Pancreas (tissue), 10 donors: ENCODE measurements at regions not wholly inside any gene's neighbourhood (a gene's known extent, or its start where the extent isn't known, plus 50 kb on each side); places are given as distances from the start of the nearest gene placed in this dataset.

Experiments used
- ATAC-seq, 4 donors: fragments of 200-7000 bp; cut with Tn5 transposase; one replicate each; pipeline versions ENCODE4 v1.8.0 to v1.9.1; 2020; ENCODE audit warnings: mild to moderate bottlenecking in 4 of 4, moderate library complexity in 4 of 4
- DNase-seq, 6 donors: peaks; one replicate each; pipeline ENCODE4 v3.0.0-alpha.2; 2020
- FAIRE-seq: peaks from 2 replicates; lab custom pipeline; 2012; peaks lifted over from hg19 to GRCh38; lab: Jason Lieb, UNC
- H3K27ac ChIP-seq, 4 donors: fragments of 200-600 bp; sonication (generic); 1 replicate in 3 of 4; 2 replicates in 1 of 4; pipeline versions ENCODE4 v1.5.0 to v1.8.0; 2020
- H3K27me3 ChIP-seq, 4 donors: fragments of 200-600 bp; one replicate each; pipeline ENCODE4 v1.8.0; 2021
- H3K36me3 ChIP-seq, 3 donors: fragments of 200-600 bp; sonication (generic) in 1 of 3; one replicate each; pipeline versions ENCODE4 v1.5.0 to v1.8.0; 2020 to 2021
- H3K4me1 ChIP-seq, 3 donors: fragments of 200-600 bp; one replicate each; pipeline ENCODE4 v1.8.0; 2021
- H3K4me3 ChIP-seq, 4 donors: fragments of 200-600 bp; sonication (generic) in 2 of 4; one replicate each; pipeline versions ENCODE4 v1.5.0 to v1.8.0; 2020 to 2021
- H3K9me3 ChIP-seq, 4 donors: fragments of 200-600 bp; one replicate each; pipeline ENCODE4 v1.8.0; 2021
- CTCF ChIP-seq, 4 donors: fragments of 200-600 bp; sonication (generic) in 3 of 4; IDR thresholded peaks; one replicate each; pipeline versions ENCODE4 v1.5.0 to v1.8.0; 2021; ENCODE audit warnings: antibody characterized with exemption in 4 of 4
- WGBS, 2 donors: extraction: QIAGEN DNeasy Blood & Tissue Kit; methylation state at CpG; one replicate each; pipeline ENCODE4 v1.1.7; 2013; 5-methylcytosine and 5-hydroxymethylcytosine counted together
- intact Hi-C, 3 donors: fragments of 100-400 bp; cut with DNase I; formaldehyde crosslinking; loops; one replicate each; pipeline versions ENCODE4 v1.11.1 to v1.14.2; 2022
- donor health status: healthy with polysubstance abuse.
- donor health status: DM: no; HTN: no; CAD: no; lungs with moderate emphysema.
- donor health status: DM: no; HTN: no; CAD: no.
- donor health status: control.
- donor health status: control.
- donor health status: Bipolar disorder and iron deficiency.
- donor health status: DM: yes; HTN: yes; CAD: no.
- donor health status: DM: no; HTN: no; CAD: no.
- donor health status: DM: no; HTN: no; CAD: no.
- donor health status: DM: yes; HTN: yes; CAD: no.

GRCh38 chr3:194023501-194024280 lies 112.3 kb upstream of the HES1 start:
- no peak for FAIRE-seq
- no peak for TF ChIP-seq CTCF (IDR thresholded peaks at IDR 0.05)
- no peaks in the 10 kb centered on the region for H3K27me3 ChIP-seq
- no peak overlapping the region for H3K4me3 ChIP-seq
- no peaks in the 10 kb centered on the region for H3K4me1 ChIP-seq
- no peak overlapping the region for H3K27ac ChIP-seq
- 77 to 80% methylated on average over 9 of the region's 9 CpGs for WGBS, 2 donors
- peak in 2 of 4 donors; percentile 36 to 59 for ATAC-seq
- H3K9me3 ChIP-seq, result no peaks in the 10 kb centered on the region
- no peaks in the 10 kb centered on the region for H3K36me3 ChIP-seq
- no peak for DNase-seq
- intact Hi-C loops, result no loop called here

- ATAC-seq (no peak), FAIRE-seq (no peak), DNase-seq (no peak)
- Histone ChIP-seq H3K9me3 (no peaks in the 10 kb centered on the region), H3K4me1 (peaks cover 0 to 6% (median 1%) of the 10 kb centered on the region in 3 donors), H3K27me3 (no peaks in the 10 kb centered on the region), H3K27ac (no peak overlapping the region), H3K36me3 (no peaks in the 10 kb centered on the region), H3K4me3 (no peak overlapping the region)
- intact Hi-C loops, result no loop called here
- WGBS, 2 donors, result 63 to 85% methylated on average over 5 of the region's 5 CpGs
- TF ChIP-seq CTCF (IDR thresholded peaks at IDR 0.05), result no peak
These were observed 110.8 kb upstream of the HES1 start for GRCh38 chr3:194025119-194025518.

GRCh38 chr3:194025951-194026350 lies 110.0 kb upstream of the HES1 start:
- no peak for TF ChIP-seq CTCF (IDR thresholded peaks at IDR 0.05)
- H3K4me1 ChIP-seq, result peaks cover 0 to 14% (median 7%) of the 10 kb centered on the region in 3 donors
- no peak overlapping the region for H3K4me3 ChIP-seq
- intact Hi-C loops, result no loop called here
- H3K9me3 ChIP-seq, result no peaks in the 10 kb centered on the region
- no peaks in the 10 kb centered on the region for H3K27me3 ChIP-seq
- H3K36me3 ChIP-seq, result no peaks in the 10 kb centered on the region
- no peak for ATAC-seq
- no peak for FAIRE-seq
- 83 to 92% methylated on average over 3 of the region's 3 CpGs for WGBS, 2 donors
- no peak overlapping the region for H3K27ac ChIP-seq
- DNase-seq, result no peak

GRCh38 chr3:194028434-194029004 lies 107.4 kb upstream of the HES1 start:
- H3K27me3 ChIP-seq, result no peaks in the 10 kb centered on the region
- intact Hi-C loops, result no loop called here
- no peak for ATAC-seq
- no peak for DNase-seq
- H3K4me1 ChIP-seq, result peaks cover 0 to 14% (median 7%) of the 10 kb centered on the region in 3 donors
- no peaks in the 10 kb centered on the region for H3K36me3 ChIP-seq
- no peaks in the 10 kb centered on the region for H3K9me3 ChIP-seq
- 78 to 87% methylated on average over 2 of the region's 2 CpGs for WGBS, 2 donors
- H3K4me3 ChIP-seq, result no peak overlapping the region
- no peak overlapping the region for H3K27ac ChIP-seq
- no peak for FAIRE-seq
- no peak for TF ChIP-seq CTCF (IDR thresholded peaks at IDR 0.05)

DNA sequence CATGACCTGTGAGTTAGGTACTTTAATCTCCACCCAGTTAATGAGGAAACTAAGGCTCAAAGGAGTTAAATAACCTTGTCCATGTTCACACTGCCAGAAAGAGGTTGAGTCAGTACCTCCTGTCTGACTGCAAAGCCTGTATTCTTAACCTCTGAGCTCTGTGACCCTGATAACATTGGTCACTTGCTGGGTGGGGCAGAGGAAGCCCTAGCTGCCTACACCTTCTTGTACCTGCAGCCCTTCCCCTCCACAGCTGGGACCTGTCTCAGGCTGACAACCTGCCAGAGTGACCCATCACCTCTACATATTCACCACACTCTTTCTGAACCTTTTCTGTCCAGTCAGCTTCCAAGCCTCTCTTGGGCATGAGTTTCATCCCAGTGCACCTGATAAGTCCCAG lies 106.1 kb upstream of the HES1 start:
- peak in 1 of 6 donors; percentile 34 for DNase-seq
- TF ChIP-seq CTCF (IDR thresholded peaks at IDR 0.05), result no peak

More for the DNA sequence above, 106.1 kb upstream of the HES1 start:
- intact Hi-C loops, result no loop called here
- no peaks in the 10 kb centered on the region for H3K36me3 ChIP-seq
- no peak for FAIRE-seq
- peak; percentile 33 to 72 (median 47) for ATAC-seq
- H3K4me1 ChIP-seq, result peaks cover 0 to 14% (median 7%) of the 10 kb centered on the region in 3 donors
- H3K27ac ChIP-seq, result peak overlapping the region in 1 of 4 donors; percentile 52
- no peak overlapping the region for H3K4me3 ChIP-seq
- no peaks in the 10 kb centered on the region for H3K27me3 ChIP-seq
- H3K9me3 ChIP-seq, result no peaks in the 10 kb centered on the region
